GM12891 (cell line): ENCODE measurements at regions not wholly inside any gene's neighbourhood (a gene's known extent, or its start where the extent isn't known, plus 50 kb on each side); places are given as distances from the start of the nearest gene placed in this dataset.

Experiments
- DNase-seq: peaks from one replicate; pipeline ENCODE4 v3.0.0; 2011; ENCODE audit warnings: low spot score; ENCODE audit not compliant: insufficient read length
- FAIRE-seq: peaks from 2 replicates; lab custom pipeline; 2011; peaks lifted over from hg19 to GRCh38; lab: Jason Lieb, UNC
- PAX5 ChIP-seq: IDR thresholded peaks from 2 replicates; pipeline ENCODE4 v1.6.1; 2011; ENCODE audit warnings: low read length, moderate library complexity, mild to moderate bottlenecking; ENCODE audit not compliant: insufficient read depth, severe bottlenecking
- POLR2A ChIP-seq: IDR thresholded peaks from 2 replicates; pipeline ENCODE4 v1.6.1; 2011; ENCODE audit warnings: low read depth, low read length, control low read depth
- POLR2AphosphoS5 ChIP-seq: IDR thresholded peaks from 2 replicates; pipeline ENCODE4 v1.6.1; 2011; ENCODE audit warnings: low read depth, low read length, control low read depth
- POU2F2 ChIP-seq: IDR thresholded peaks from 2 replicates; pipeline ENCODE4 v1.6.1; 2011; ENCODE audit warnings: low read depth, mild to moderate bottlenecking, control low read depth, low read length, moderate library complexity
- SPI1 ChIP-seq: IDR thresholded peaks from 2 replicates; pipeline ENCODE4 v1.6.1; 2011; ENCODE audit warnings: low read depth, low read length, control low read depth
- TAF1 ChIP-seq: IDR thresholded peaks from 2 replicates; pipeline ENCODE4 v1.6.1; 2011; ENCODE audit warnings: low read depth, low read length, control low read depth

GRCh38 chr11:70700871-70701270, 302.5 kb downstream of the CTTN start:
- TF ChIP-seq SPI1 (no peak), POU2F2 (no peak), POLR2A (no peak), TAF1 (no peak), POLR2AphosphoS5 (no peak), PAX5 (no peak)
- no peak for FAIRE-seq
- DNase-seq, result no peak

- DNase-seq (no peak), FAIRE-seq (peak; percentile 26)
- no peak for TF ChIP-seq POLR2AphosphoS5
- no peak for TF ChIP-seq POLR2A
- TF ChIP-seq PAX5, result no peak
These were observed 303.8 kb downstream of the CTTN start for GRCh38 chr11:70702040-70702648.

- FAIRE-seq (no peak), DNase-seq (no peak)
- no peak for TF ChIP-seq POLR2A
- TF ChIP-seq SPI1, result no peak
- TF ChIP-seq POLR2AphosphoS5, result no peak
- no peak for TF ChIP-seq PAX5
- TF ChIP-seq POU2F2, result no peak
- no peak for TF ChIP-seq TAF1
These were observed 305.1 kb downstream of the CTTN start for GRCh38 chr11:70703141-70704064.

GRCh38 chr11:70705097-70705496, 306.8 kb downstream of the CTTN start:
- FAIRE-seq, result no peak
- no peak for TF ChIP-seq PAX5
- TF ChIP-seq TAF1, result no peak
- TF ChIP-seq POLR2AphosphoS5, result no peak
- TF ChIP-seq SPI1, result no peak
- TF ChIP-seq POU2F2, result no peak
- TF ChIP-seq POLR2A, result no peak
- no peak for DNase-seq

GRCh38 chr11:70705930-70706329, 307.6 kb downstream of the CTTN start:
- DNase-seq, result no peak
- TF ChIP-seq POLR2A (no peak), POLR2AphosphoS5 (no peak), POU2F2 (no peak), TAF1 (no peak), PAX5 (no peak), SPI1 (no peak)
- FAIRE-seq, result no peak

- FAIRE-seq (no peak), DNase-seq (no peak)
- TF ChIP-seq PAX5 (no peak), POLR2AphosphoS5 (no peak), SPI1 (no peak), TAF1 (no peak), POU2F2 (no peak), POLR2A (no peak)
These were observed 309.5 kb downstream of the CTTN start for GRCh38 chr11:70707821-70708220.

- no peak for TF ChIP-seq POU2F2
- TF ChIP-seq SPI1, result no peak
- TF ChIP-seq POLR2A, result no peak
- TF ChIP-seq PAX5, result no peak
- no peak for TF ChIP-seq TAF1
- TF ChIP-seq POLR2AphosphoS5, result no peak
- DNase-seq (no peak), FAIRE-seq (no peak)
These were observed 311.3 kb downstream of the CTTN start for GRCh38 chr11:70709596-70709995.

- FAIRE-seq (no peak), DNase-seq (no peak)
- TF ChIP-seq POLR2A (no peak), TAF1 (no peak), POU2F2 (no peak), SPI1 (no peak)
These were observed 311.9 kb downstream of the CTTN start for GRCh38 chr11:70710192-70710591.

GRCh38 chr11:70710601-70711000, 312.3 kb downstream of the CTTN start:
- DNase-seq (no peak), FAIRE-seq (no peak)
- TF ChIP-seq POLR2A (no peak), POLR2AphosphoS5 (no peak), SPI1 (no peak), POU2F2 (no peak), PAX5 (no peak), TAF1 (no peak)
